Astrocyte of the spinal cord (primary cell): ENCODE measurements at regions not wholly inside any gene's neighbourhood (a gene's known extent, or its start where the extent isn't known, plus 50 kb on each side); places are given as distances from the start of the nearest gene placed in this dataset.
"Not testable (repeated sequence)": the region's sequence is repeated elsewhere in the genome, so short reads cannot be mapped to it uniquely, and the experiment has no call there.

Experiments
- DNase-seq: peaks from one replicate; pipeline ENCODE4 v3.0.0; 2011; ENCODE audit warnings: low read depth, low spot score
- H3K4me3 ChIP-seq: 2 replicates; pipeline ENCODE4 v1.5.1; 2011; ENCODE audit warnings: low read depth, mild to moderate bottlenecking, low read length, moderate library complexity
- in situ Hi-C: cut with HindIII; loops from 2 replicates; pipeline ENCODE4 v1.10.0; 2017; ENCODE audit warnings: low sequenced_read_pairs
- TF ChIP-seq, protein P1 (sequence below): IDR thresholded peaks from 2 replicates; pipeline ENCODE4 v1.5.1; 2012; ENCODE audit warnings: low read depth, mild to moderate bottlenecking, low read length, inconsistent platforms

GRCh38 chr15:81880833-81881232, 165.0 kb downstream of the MEX3B start:
- in situ Hi-C loops: no loop called here
- TF ChIP-seq, protein P1, sequence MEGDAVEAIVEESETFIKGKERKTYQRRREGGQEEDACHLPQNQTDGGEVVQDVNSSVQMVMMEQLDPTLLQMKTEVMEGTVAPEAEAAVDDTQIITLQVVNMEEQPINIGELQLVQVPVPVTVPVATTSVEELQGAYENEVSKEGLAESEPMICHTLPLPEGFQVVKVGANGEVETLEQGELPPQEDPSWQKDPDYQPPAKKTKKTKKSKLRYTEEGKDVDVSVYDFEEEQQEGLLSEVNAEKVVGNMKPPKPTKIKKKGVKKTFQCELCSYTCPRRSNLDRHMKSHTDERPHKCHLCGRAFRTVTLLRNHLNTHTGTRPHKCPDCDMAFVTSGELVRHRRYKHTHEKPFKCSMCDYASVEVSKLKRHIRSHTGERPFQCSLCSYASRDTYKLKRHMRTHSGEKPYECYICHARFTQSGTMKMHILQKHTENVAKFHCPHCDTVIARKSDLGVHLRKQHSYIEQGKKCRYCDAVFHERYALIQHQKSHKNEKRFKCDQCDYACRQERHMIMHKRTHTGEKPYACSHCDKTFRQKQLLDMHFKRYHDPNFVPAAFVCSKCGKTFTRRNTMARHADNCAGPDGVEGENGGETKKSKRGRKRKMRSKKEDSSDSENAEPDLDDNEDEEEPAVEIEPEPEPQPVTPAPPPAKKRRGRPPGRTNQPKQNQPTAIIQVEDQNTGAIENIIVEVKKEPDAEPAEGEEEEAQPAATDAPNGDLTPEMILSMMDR: no peak
- H3K4me3 ChIP-seq: no peak overlapping the region
- no peak for DNase-seq

DNA sequence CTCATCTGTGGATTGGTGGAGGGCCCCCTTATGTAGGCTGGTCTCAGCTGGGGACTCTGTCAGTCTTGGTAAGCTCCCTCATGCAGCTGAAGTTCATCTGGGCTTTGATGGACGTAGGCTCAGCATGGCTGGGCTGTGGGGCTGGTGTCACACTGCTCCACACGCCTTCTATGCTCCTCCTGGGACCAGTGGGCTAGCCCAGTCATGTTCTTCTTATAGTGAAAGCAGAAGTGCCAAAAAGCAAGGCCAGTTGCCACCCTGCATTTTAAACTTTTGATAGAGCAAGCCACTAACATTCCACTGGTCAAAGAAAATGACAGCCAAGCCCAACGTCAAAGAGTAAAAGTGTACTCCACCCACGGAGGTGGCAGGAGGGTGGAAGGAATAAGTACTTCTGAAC, 165.5 kb downstream of the MEX3B start:
- no peak overlapping the region for H3K4me3 ChIP-seq
- DNase-seq: no peak
- in situ Hi-C loops: no loop called here
- TF ChIP-seq, protein P1: no peak

- H3K4me3 ChIP-seq, DNase-seq, in situ Hi-C loops: not testable (repeated sequence)
Observed at GRCh38 chr15:81875717-81876116, 170.1 kb downstream of the MEX3B start.

GRCh38 chr15:81870746-81871106, 175.1 kb downstream of the MEX3B start:
- in situ Hi-C loops, H3K4me3 ChIP-seq, DNase-seq: not testable (repeated sequence)

DNA sequence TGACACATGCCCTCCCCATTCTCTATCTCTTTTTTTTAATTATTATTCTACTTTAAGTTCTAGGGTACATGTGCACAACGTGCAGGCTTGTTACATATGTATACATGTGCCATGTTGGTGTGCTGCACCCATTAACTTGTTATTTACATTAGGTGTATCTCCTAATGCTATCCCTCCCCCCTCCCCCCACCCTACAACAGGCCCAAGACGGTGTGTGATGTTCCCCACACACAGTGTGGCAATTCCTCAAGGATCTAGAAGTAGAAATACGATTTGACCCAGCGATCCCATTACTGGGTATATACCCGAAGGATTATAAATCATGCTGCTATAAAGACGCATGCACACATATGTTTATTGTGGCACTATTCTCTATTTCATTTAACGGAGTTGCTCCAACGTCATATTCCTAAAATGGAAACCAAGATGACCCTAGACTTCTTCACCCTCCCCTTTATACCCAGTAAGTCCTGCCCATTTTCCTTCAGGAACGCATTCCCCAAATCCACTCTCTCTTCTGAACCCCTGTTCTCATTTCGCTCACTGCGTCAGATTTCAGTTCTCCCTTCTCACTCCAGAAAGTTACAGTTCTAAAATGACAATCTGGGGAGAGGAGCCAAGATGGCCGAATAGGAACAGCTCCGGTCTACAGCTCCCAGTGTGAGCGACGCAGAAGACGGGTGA, 175.6 kb downstream of the MEX3B start:
- H3K4me3 ChIP-seq, DNase-seq, in situ Hi-C loops: not testable (repeated sequence)

DNA sequence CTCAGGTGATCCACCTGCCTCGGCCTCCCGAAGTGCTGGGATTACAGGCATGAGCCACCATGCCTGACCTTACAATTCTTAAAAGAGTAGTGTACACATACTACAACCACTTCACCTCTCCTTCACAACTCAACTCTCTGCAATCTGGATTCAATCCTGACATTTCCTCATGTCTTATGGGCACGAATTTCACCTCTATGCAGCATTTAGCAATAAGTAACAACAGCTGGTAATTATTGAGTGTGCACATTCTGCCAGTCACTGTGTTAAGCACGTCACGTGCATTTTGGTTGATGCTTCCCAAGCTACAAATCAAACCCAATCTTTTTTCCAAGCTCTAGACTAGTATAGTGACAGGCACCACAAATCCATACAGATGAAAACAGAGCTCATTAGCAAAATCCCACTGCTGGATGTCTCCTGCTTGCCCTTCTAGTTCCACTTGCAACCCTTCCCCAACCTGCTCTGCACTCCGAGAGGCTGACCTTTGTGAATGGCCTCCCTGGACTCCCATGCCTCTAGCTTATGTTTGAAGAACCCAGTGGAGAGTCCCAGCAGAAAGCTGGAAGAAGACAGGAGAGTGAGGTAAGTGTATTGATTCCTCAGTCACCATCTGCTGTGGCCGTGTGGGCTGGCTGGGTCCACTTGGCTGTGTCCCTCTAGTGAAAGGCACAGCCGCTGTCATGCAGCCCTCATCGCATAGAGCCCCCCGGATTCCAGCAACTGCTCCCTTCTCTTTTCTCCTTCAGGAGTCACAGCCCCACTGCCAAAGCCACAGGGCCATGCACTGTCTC, 176.5 kb downstream of the MEX3B start:
- no peak overlapping the region for H3K4me3 ChIP-seq
- in situ Hi-C loops: no loop called here
- DNase-seq: no peak
- TF ChIP-seq, protein P1: no peak

GRCh38 chr15:81865850-81866537, 179.8 kb downstream of the MEX3B start:
- no peak for DNase-seq
- no peak overlapping the region for H3K4me3 ChIP-seq
- in situ Hi-C loops: no loop called here
- TF ChIP-seq, protein P1: no peak

DNA sequence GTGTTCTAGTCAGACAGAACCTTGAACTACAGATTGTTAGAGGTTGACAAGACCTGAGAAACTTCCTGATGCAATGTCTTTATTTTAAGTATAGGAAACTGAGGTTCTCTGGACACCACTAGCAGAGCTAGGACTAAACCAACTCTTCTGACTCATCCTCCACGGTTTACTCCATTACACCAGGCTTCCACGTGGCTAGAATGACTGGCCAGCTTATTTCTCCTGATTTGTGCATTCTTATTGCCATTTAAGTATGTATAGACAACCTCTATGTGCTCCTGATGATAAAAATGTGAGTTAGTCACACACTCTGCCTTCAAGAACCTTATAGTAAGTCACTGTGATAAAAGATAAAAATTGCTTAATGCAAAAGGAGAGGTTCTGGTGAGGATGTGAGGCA, 182.7 kb downstream of the MEX3B start:
- DNase-seq: peak; percentile 2
- TF ChIP-seq, protein P1: no peak
- in situ Hi-C loops: no loop called here
- no peak overlapping the region for H3K4me3 ChIP-seq
